ENCODE measurements at regions not wholly inside any gene's neighbourhood (a gene's known extent, or its start where the extent isn't known, plus 50 kb on each side); places are given as distances from the start of the nearest gene placed in this dataset.

GRCh38 chr6:23494367-23494766 lies 631.6 kb upstream of the NRSN1 start:
- TF ChIP-seq EP300 (IDR thresholded peaks at IDR 0.05; ENCODE audit: low read depth in 2 of 2, low read length in 2 of 2) = no peak
- no peak for TF ChIP-seq EP300 (CRISPR knock-in tag; IDR thresholded peaks at IDR 0.05; ENCODE audit: borderline replicate concordance)
- no peak for TF ChIP-seq POLR2A (IDR thresholded peaks at IDR 0.05; ENCODE audit: insufficient read depth in 1 of 2, low read depth in 2 of 2, low read length in 2 of 2)
- TF ChIP-seq TBL1XR1 (IDR thresholded peaks at IDR 0.05; ENCODE audit: borderline replicate concordance, low read length, partially characterized antibody) = no peak
- no peak for TF ChIP-seq PATZ1 (CRISPR knock-in tag; IDR thresholded peaks at IDR 0.05)
- no peak for TF ChIP-seq CTCF (CRISPR knock-in tag; IDR thresholded peaks at IDR 0.05)

All from HepG2 (cell line).